A673 (cell line): ENCODE measurements at regions not wholly inside any gene's neighbourhood (a gene's known extent, or its start where the extent isn't known, plus 50 kb on each side); places are given as distances from the start of the nearest gene placed in this dataset.

Source experiments
- BruUV-seq: library from RNA; stranded (reverse); fragments of 400-500 nt; replicated peaks from 2 replicates; lab custom pipeline; 2021; lab: Mats Ljungman, UMichigan
- CTCF ChIA-PET: fragments of 300-600 bp; sonication (Branson Sonifier 250); formaldehyde crosslinking; loops from one replicate; lab custom pipeline; 2022; ENCODE audit warnings: antibody characterized with exemption; lab: Charles Lee
- POLR2A ChIA-PET: fragments of 300-600 bp; sonication (Branson Sonifier 250); formaldehyde crosslinking; loops from one replicate; lab custom pipeline; 2022; ENCODE audit warnings: antibody characterized with exemption; ENCODE audit not compliant: low non-redundant PET; lab: Charles Lee
- DNase-seq: peaks from one replicate; pipeline ENCODE4 v3.0.0-alpha.2; 2015; ENCODE audit warnings: low spot score
- H3K27ac ChIP-seq: fragments of 200-600 bp; sonication (generic); 2 replicates; pipeline ENCODE4 v1.5.1; 2016; ENCODE audit warnings: mixed run types, low read depth, mild to moderate bottlenecking, mixed read lengths, antibody characterized with exemption, low read length; ENCODE audit not compliant: poor library complexity, severe bottlenecking
- H3K27me3 ChIP-seq: fragments of 200-600 bp; sonication (generic); replicated peaks from 2 replicates; pipeline ENCODE4 v1.6.1; 2017; ENCODE audit warnings: mixed run types, low read depth, mild to moderate bottlenecking, mixed read lengths, antibody characterized with exemption, low read length; ENCODE audit not compliant: insufficient read depth, poor library complexity
- H3K36me3 ChIP-seq: fragments of 200-600 bp; sonication (generic); 2 replicates; pipeline ENCODE4 v1.6.1; 2016; ENCODE audit warnings: mixed run types, mild to moderate bottlenecking, mixed read lengths, antibody characterized with exemption, low read length; ENCODE audit not compliant: insufficient read depth, poor library complexity, severe bottlenecking
- H3K4me1 ChIP-seq: fragments of 200-600 bp; sonication (generic); 2 replicates; pipeline ENCODE4 v1.6.1; 2017; ENCODE audit warnings: mixed run types, mild to moderate bottlenecking, mixed read lengths, antibody characterized with exemption, low read length; ENCODE audit not compliant: insufficient read depth, poor library complexity, severe bottlenecking
- H3K4me3 ChIP-seq: fragments of 200-600 bp; sonication (generic); 2 replicates; pipeline ENCODE4 v1.5.1; 2016; ENCODE audit warnings: low read depth, mixed run types, mild to moderate bottlenecking, mixed read lengths, low read length; ENCODE audit not compliant: poor library complexity, severe bottlenecking
- H3K9me3 ChIP-seq: fragments of 200-600 bp; sonication (generic); 2 replicates; pipeline ENCODE4 v1.6.1; 2016; ENCODE audit warnings: mixed run types, low read depth, mild to moderate bottlenecking, mixed read lengths, antibody characterized with exemption, low read length; ENCODE audit not compliant: poor library complexity, severe bottlenecking
- EZH2 ChIP-seq: fragments of 200-600 bp; sonication (generic); IDR thresholded peaks from 2 replicates; pipeline ENCODE4 v1.6.1; 2017; ENCODE audit warnings: borderline replicate concordance, low read depth, mild to moderate bottlenecking, mixed read lengths, antibody characterized with exemption, low read length; ENCODE audit not compliant: poor library complexity, severe bottlenecking
- intact Hi-C: fragments of 100-400 bp; cut with micrococcal nuclease; formaldehyde crosslinking; loops from one replicate; pipeline ENCODE4 v1.10.0; 2022; ENCODE audit not compliant: unreplicated experiment
- TF ChIP-seq, protein P1 (sequence below): fragments of 300-800, 200-600 bp; sonication (generic); conservative IDR thresholded peaks from 2 replicates; pipeline ENCODE4 v1.5.1; 2017; ENCODE audit warnings: low read depth, mild to moderate bottlenecking, antibody characterized with exemption, low read length, moderate library complexity, mixed read lengths

DNA sequence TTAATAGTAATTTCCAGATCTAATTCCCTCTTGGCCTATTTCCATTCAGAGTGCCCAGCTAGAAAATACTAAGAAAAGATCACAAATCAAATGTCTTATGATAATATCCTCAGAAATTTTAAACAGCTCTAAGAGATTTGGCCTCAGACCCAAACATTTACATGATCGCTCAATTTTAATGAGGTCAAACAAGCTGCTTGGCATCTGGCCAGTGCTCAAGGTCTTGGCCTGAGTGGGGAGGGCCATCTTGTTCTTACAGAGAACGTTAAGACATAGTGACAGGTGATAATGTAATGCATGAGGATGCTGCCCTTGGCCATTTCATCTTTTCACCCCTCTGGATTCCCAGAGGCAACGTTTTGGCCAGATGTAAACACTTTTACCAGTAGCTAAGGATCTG, 159.2 kb upstream of the SLC7A11 start:
- no peak overlapping the region for H3K4me3 ChIP-seq
- no peak overlapping the region for H3K27ac ChIP-seq
- TF ChIP-seq, protein P1, sequence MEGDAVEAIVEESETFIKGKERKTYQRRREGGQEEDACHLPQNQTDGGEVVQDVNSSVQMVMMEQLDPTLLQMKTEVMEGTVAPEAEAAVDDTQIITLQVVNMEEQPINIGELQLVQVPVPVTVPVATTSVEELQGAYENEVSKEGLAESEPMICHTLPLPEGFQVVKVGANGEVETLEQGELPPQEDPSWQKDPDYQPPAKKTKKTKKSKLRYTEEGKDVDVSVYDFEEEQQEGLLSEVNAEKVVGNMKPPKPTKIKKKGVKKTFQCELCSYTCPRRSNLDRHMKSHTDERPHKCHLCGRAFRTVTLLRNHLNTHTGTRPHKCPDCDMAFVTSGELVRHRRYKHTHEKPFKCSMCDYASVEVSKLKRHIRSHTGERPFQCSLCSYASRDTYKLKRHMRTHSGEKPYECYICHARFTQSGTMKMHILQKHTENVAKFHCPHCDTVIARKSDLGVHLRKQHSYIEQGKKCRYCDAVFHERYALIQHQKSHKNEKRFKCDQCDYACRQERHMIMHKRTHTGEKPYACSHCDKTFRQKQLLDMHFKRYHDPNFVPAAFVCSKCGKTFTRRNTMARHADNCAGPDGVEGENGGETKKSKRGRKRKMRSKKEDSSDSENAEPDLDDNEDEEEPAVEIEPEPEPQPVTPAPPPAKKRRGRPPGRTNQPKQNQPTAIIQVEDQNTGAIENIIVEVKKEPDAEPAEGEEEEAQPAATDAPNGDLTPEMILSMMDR = no peak
- TF ChIP-seq EZH2 = no peak
- intact Hi-C loops = no loop called here
- no peaks in the 10 kb centered on the region for H3K36me3 ChIP-seq
- POLR2A ChIA-PET = no interaction called here
- CTCF ChIA-PET = interaction anchor here (0.6 kb wide), 1 partner anchor 302 kb away, joined by 4 read pairs; no protein-coding TSS in a partner anchor
- no peaks in the 10 kb centered on the region for H3K27me3 ChIP-seq
- DNase-seq = no peak
- no peaks in the 10 kb centered on the region for H3K9me3 ChIP-seq
- BruUV-seq = no TSS peak
- no peaks in the 10 kb centered on the region for H3K4me1 ChIP-seq

DNA sequence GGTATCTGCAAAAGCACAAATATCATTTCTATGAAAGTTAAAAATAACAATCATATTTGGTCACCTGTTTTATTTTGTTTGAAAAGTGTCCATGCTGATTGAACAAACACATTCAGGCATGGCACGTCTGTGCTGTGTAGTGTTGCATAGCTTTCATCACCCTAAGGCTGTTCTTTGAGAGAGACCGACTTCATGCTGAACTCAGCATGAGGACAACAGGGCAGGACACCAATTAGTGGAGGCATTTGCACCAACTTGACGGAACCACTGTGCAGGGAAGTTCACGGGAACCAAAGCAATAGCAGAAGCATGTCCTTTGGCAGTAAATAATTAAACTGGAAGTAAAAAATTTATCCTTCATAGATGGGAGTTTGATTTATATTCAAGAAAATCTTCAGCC, 158.4 kb upstream of the SLC7A11 start:
- TF ChIP-seq, protein P1 = no peak
- TF ChIP-seq EZH2 = no peak
- ChIA-PET CTCF (no interaction called here), POLR2A (no interaction called here)
- no TSS peak for BruUV-seq
- Histone ChIP-seq H3K36me3 (no peaks in the 10 kb centered on the region), H3K27me3 (no peaks in the 10 kb centered on the region), H3K4me1 (no peaks in the 10 kb centered on the region), H3K4me3 (no peak overlapping the region), H3K27ac (no peak overlapping the region), H3K9me3 (no peaks in the 10 kb centered on the region)
- DNase-seq = no peak
- intact Hi-C loops = no loop called here

DNA sequence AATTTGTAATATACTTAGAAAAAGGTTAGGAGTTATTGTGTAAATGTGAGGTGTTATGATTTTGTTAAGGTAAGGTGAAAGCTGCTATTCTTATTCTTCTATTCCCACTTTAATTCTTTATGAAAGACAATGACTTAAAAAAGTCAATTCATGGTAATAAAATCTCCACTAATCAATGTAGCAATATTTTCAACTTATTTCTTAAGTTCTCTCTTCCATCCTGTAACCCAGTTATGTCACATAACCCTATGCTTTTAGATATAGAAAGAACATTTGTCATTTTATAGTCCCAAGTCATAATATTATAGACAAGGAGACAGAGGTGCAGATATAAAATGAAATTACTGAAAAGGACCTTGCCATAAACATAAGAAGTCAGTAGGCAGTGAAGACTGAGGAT, 157.9 kb upstream of the SLC7A11 start:
- ChIA-PET POLR2A (no interaction called here), CTCF (no interaction called here)
- H3K36me3 ChIP-seq = no peaks in the 10 kb centered on the region
- H3K4me1 ChIP-seq = no peaks in the 10 kb centered on the region
- no peaks in the 10 kb centered on the region for H3K27me3 ChIP-seq
- intact Hi-C loops = no loop called here
- no peaks in the 10 kb centered on the region for H3K9me3 ChIP-seq
- no peak for DNase-seq
- H3K4me3 ChIP-seq = no peak overlapping the region
- H3K27ac ChIP-seq = no peak overlapping the region
- no peak for TF ChIP-seq EZH2
- TF ChIP-seq, protein P1 = no peak
- BruUV-seq = no TSS peak
